ENCODE measurements at regions not wholly inside any gene's neighbourhood (a gene's known extent, or its start where the extent isn't known, plus 50 kb on each side); places are given as distances from the start of the nearest gene placed in this dataset.
"Not testable (repeated sequence)": the region's sequence is repeated elsewhere in the genome, so short reads cannot be mapped to it uniquely, and the experiment has no call there.

DNA sequence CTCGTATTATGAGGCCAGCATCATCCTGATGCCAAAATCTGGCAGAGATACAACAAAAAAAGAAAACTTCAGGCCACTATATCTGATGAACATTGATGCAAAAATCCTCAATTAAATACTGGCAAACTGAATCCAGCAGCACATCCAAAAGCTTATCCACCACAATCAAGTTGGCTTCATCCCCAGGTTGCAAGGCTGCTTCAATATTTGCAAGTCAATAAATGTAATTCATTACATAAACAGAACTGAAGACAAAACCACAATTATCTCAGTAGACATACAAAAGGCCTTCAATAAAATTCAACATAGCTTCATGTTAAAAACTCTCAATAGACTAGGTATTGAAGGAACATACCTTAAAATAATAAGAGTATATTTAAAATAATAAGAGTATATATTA is 815.3 kb upstream of the SLITRK1 start:
- TF ChIP-seq, protein P1, sequence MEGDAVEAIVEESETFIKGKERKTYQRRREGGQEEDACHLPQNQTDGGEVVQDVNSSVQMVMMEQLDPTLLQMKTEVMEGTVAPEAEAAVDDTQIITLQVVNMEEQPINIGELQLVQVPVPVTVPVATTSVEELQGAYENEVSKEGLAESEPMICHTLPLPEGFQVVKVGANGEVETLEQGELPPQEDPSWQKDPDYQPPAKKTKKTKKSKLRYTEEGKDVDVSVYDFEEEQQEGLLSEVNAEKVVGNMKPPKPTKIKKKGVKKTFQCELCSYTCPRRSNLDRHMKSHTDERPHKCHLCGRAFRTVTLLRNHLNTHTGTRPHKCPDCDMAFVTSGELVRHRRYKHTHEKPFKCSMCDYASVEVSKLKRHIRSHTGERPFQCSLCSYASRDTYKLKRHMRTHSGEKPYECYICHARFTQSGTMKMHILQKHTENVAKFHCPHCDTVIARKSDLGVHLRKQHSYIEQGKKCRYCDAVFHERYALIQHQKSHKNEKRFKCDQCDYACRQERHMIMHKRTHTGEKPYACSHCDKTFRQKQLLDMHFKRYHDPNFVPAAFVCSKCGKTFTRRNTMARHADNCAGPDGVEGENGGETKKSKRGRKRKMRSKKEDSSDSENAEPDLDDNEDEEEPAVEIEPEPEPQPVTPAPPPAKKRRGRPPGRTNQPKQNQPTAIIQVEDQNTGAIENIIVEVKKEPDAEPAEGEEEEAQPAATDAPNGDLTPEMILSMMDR (IDR thresholded peaks at IDR 0.05): not testable (repeated sequence)
- TF ChIP-seq EZH2phosphoT487 (IDR thresholded peaks at IDR 0.05): not testable (repeated sequence)
